ENCODE measurements at regions not wholly inside any gene's neighbourhood (a gene's known extent, or its start where the extent isn't known, plus 50 kb on each side); places are given as distances from the start of the nearest gene placed in this dataset.

DNA sequence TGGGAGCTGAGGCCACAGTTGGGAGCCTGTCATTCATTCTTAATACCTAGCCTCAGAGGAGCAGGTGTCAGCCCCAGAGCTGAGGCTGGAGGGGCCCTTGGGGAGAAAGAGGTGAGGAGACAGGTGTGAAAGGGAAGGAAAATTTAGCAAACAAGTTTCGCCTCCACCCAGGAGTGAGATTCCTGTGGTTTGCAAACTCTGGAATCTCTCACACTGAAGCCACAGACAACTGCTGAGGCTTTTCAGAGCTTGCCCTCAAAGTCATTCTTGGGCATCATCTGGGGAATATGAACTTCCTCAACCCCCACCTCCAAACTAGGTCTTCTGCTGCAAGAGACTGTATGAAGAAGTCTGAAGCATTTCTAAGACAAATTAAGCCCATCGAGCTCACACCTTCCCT, 589.5 kb upstream of the TBX3 start:
- Histone ChIP-seq H3K9me3 (ENCODE audit: low read depth) (no peaks in the 10 kb centered on the region), H3K4me2 (ENCODE audit: unreplicated experiment) (no peak overlapping the region), H3K9ac (no peak overlapping the region), H4K20me1 (ENCODE audit: insufficient read depth) (no peaks in the 10 kb centered on the region), H3K27ac (no peak overlapping the region), H2AFZ (no peak overlapping the region), H3K36me3 (ENCODE audit: low read depth) (no peaks in the 10 kb centered on the region), H3K9me2 (ENCODE audit: insufficient read depth) (no peaks in the 10 kb centered on the region), H3K79me2 (ENCODE audit: insufficient read depth) (no peaks in the 10 kb centered on the region), H3F3A (ENCODE audit: insufficient read depth) (no peaks in the 10 kb centered on the region), H3K4me1 (ENCODE audit: insufficient read depth) (no peaks in the 10 kb centered on the region), H3K4me3 (no peak overlapping the region), H3K27me3 (replicated peaks; ENCODE audit: insufficient read depth) (no peaks in the 10 kb centered on the region)
- DNase-seq = no peak
- in situ Hi-C loops (cut with MboI) = no loop called here
- TF ChIP-seq EZH2 (IDR thresholded peaks at IDR 0.05; ENCODE audit: insufficient read depth, poor library complexity, severe bottlenecking) = no peak
- TF ChIP-seq EZH2phosphoT487 (IDR thresholded peaks at IDR 0.05; ENCODE audit: insufficient read depth, low read depth) = no peak
- whole genome bisulfite sequencing, 2 experiments (ENCODE audit: low coverage in 1 of 2, low lambda C conversion rate in 2 of 2, missing lambda C conversion rate in 2 of 2) = 80 to 88% methylated on average over 2 of the region's 2 CpGs

DNA sequence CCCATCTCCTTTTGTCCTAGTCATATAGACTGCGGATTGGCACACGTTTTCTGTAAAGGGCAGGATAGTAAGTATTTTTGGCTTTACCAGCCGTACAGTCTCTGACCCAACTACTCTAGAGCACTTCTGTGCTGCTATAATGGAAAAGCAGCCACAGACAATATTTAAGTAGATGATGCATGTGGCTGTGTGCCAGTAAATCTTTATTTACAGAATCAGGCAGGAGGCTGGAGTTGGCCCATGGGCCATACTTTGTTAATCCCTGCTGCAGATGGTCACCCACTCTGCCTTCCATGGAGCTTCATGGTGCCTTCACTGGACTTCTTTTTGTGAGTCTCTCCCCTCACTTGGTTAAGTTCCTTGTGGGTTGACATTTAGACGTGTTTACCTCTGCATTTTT, 584.5 kb upstream of the TBX3 start:
- no peaks in the 10 kb centered on the region for H3K9me3 ChIP-seq (ENCODE audit: low read depth)
- peak; percentile 10 for DNase-seq
- 95 to 96% methylated on average over 4 of the region's 4 CpGs for WGBS, 2 experiments (ENCODE audit: low coverage in 1 of 2, low lambda C conversion rate in 2 of 2, missing lambda C conversion rate in 2 of 2)
- H3K79me2 ChIP-seq (ENCODE audit: insufficient read depth) = no peaks in the 10 kb centered on the region
- in situ Hi-C loops (cut with MboI) = no loop called here
- TF ChIP-seq EZH2 (IDR thresholded peaks at IDR 0.05; ENCODE audit: insufficient read depth, poor library complexity, severe bottlenecking) = no peak
- TF ChIP-seq EZH2phosphoT487 (IDR thresholded peaks at IDR 0.05; ENCODE audit: insufficient read depth, low read depth) = no peak
- H3K27me3 ChIP-seq (replicated peaks; ENCODE audit: insufficient read depth) = no peaks in the 10 kb centered on the region
- no peaks in the 10 kb centered on the region for H3K36me3 ChIP-seq (ENCODE audit: low read depth)
- no peaks in the 10 kb centered on the region for H3K9me2 ChIP-seq (ENCODE audit: insufficient read depth)
- no peak overlapping the region for H3K4me2 ChIP-seq (ENCODE audit: unreplicated experiment)
- no peaks in the 10 kb centered on the region for H4K20me1 ChIP-seq (ENCODE audit: insufficient read depth)
- no peak overlapping the region for H3K27ac ChIP-seq
- no peak overlapping the region for H3K9ac ChIP-seq
- no peak overlapping the region for H3K4me3 ChIP-seq
- no peak overlapping the region for H2AFZ ChIP-seq
- no peaks in the 10 kb centered on the region for H3F3A ChIP-seq (ENCODE audit: insufficient read depth)
- 0 out of 2 replicates have a peak, but pooled peaks cover 6% of the 10 kb centered on the region for H3K4me1 ChIP-seq (ENCODE audit: insufficient read depth)

DNA sequence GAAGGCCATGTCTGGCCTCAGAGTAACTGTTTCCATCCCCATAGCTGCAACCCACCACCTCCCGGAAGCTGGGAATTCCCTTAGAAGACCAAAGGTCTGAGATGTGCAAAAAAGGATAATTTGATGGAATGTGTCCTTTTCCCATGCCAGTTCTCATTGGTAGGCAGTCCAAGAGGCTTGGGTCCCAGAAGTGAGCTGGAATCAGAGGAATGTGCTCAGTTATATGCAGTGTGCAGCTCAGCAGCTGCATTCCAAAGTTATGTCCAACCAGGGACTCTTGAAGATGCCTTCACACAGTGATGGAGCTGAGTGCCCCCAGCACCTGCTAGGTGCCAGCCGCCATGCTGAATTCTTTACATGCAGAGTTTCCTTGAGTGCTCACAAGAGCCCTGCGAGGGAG, 583.9 kb upstream of the TBX3 start:
- no peak for TF ChIP-seq EZH2phosphoT487 (IDR thresholded peaks at IDR 0.05; ENCODE audit: insufficient read depth, low read depth)
- no peak for TF ChIP-seq EZH2 (IDR thresholded peaks at IDR 0.05; ENCODE audit: insufficient read depth, poor library complexity, severe bottlenecking)
- H3K9me3 ChIP-seq (ENCODE audit: low read depth) = no peaks in the 10 kb centered on the region
- H4K20me1 ChIP-seq (ENCODE audit: insufficient read depth) = no peaks in the 10 kb centered on the region
- no peak overlapping the region for H2AFZ ChIP-seq
- no peaks in the 10 kb centered on the region for H3K9me2 ChIP-seq (ENCODE audit: insufficient read depth)
- in situ Hi-C loops (cut with MboI) = no loop called here
- H3K36me3 ChIP-seq (ENCODE audit: low read depth) = no peaks in the 10 kb centered on the region
- no peaks in the 10 kb centered on the region for H3K27me3 ChIP-seq (replicated peaks; ENCODE audit: insufficient read depth)
- peak; percentile 33 for DNase-seq
- 60 to 61% methylated on average over 3 of the region's 3 CpGs for WGBS, 2 experiments (ENCODE audit: low coverage in 1 of 2, low lambda C conversion rate in 2 of 2, missing lambda C conversion rate in 2 of 2)
- no peaks in the 10 kb centered on the region for H3F3A ChIP-seq (ENCODE audit: insufficient read depth)
- no peak overlapping the region for H3K27ac ChIP-seq
- H3K4me2 ChIP-seq (ENCODE audit: unreplicated experiment) = no peak overlapping the region
- no peak overlapping the region for H3K4me3 ChIP-seq
- no peaks in the 10 kb centered on the region for H3K79me2 ChIP-seq (ENCODE audit: insufficient read depth)
- H3K4me1 ChIP-seq (ENCODE audit: insufficient read depth) = 0 out of 2 replicates have a peak, but pooled peaks cover 6% of the 10 kb centered on the region
- H3K9ac ChIP-seq = no peak overlapping the region

DNA sequence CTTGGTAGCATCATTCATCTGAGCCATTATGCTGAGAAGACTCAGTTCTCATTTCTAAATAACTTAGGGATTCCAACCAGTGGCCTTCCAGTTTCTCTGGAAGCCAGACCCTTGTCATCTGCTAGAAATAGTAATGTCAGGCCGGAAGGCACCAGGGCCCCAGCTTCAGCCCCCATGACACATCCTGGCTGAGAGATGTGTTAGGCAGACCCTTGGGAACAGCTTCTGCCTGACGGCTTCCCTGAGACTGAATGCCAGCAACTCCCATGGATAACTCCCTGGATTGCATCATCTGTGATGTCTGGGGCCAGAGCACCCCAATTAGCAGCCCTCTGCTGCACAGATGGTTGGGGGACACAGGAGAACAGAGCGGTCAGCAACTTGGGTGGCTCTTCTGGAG, 583.5 kb upstream of the TBX3 start:
- 0 out of 2 replicates have a peak, but pooled peaks cover 6% of the 10 kb centered on the region for H3K4me1 ChIP-seq (ENCODE audit: insufficient read depth)
- WGBS, 2 experiments (ENCODE audit: low coverage in 1 of 2, low lambda C conversion rate in 2 of 2, missing lambda C conversion rate in 2 of 2) = 45 to 51% methylated on average over 3 of the region's 3 CpGs
- H3K27ac ChIP-seq = no peak overlapping the region
- no peaks in the 10 kb centered on the region for H3K36me3 ChIP-seq (ENCODE audit: low read depth)
- H3K27me3 ChIP-seq (replicated peaks; ENCODE audit: insufficient read depth) = no peaks in the 10 kb centered on the region
- no peak overlapping the region for H3K9ac ChIP-seq
- H3K79me2 ChIP-seq (ENCODE audit: insufficient read depth) = no peaks in the 10 kb centered on the region
- H2AFZ ChIP-seq = no peak overlapping the region
- no peaks in the 10 kb centered on the region for H3F3A ChIP-seq (ENCODE audit: insufficient read depth)
- H4K20me1 ChIP-seq (ENCODE audit: insufficient read depth) = no peaks in the 10 kb centered on the region
- H3K4me2 ChIP-seq (ENCODE audit: unreplicated experiment) = no peak overlapping the region
- TF ChIP-seq EZH2 (IDR thresholded peaks at IDR 0.05; ENCODE audit: insufficient read depth, poor library complexity, severe bottlenecking) (no peak), EZH2phosphoT487 (IDR thresholded peaks at IDR 0.05; ENCODE audit: insufficient read depth, low read depth) (no peak)
- H3K9me2 ChIP-seq (ENCODE audit: insufficient read depth) = no peaks in the 10 kb centered on the region
- no peaks in the 10 kb centered on the region for H3K9me3 ChIP-seq (ENCODE audit: low read depth)
- no peak overlapping the region for H3K4me3 ChIP-seq
- peak; percentile 28 for DNase-seq
- in situ Hi-C loops (cut with MboI) = no loop called here

DNA sequence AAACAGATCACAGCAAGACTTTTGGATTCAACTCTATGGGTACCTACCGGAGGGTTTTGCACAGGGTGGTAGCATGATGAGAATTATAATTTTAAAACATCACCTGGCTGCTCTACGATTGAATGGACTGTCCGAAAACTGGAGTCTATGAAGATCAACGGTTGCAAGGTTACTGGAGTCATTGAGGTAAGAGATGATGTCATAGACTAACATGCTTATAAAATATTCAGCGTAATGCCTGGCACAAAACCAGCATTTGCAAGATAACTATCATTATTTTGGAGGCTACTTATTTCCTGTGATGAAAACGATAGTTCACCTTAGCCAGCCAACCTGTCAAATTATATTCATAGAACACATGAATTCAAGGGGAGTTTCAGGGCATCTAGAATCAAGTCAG, 580.6 kb upstream of the TBX3 start:
- no peak overlapping the region for H2AFZ ChIP-seq
- H3K27me3 ChIP-seq (replicated peaks; ENCODE audit: insufficient read depth) = no peaks in the 10 kb centered on the region
- H3K9me2 ChIP-seq (ENCODE audit: insufficient read depth) = no peaks in the 10 kb centered on the region
- in situ Hi-C loops (cut with MboI) = no loop called here
- H3K9ac ChIP-seq = no peak overlapping the region
- H3K79me2 ChIP-seq (ENCODE audit: insufficient read depth) = no peaks in the 10 kb centered on the region
- H4K20me1 ChIP-seq (ENCODE audit: insufficient read depth) = no peaks in the 10 kb centered on the region
- no peak overlapping the region for H3K27ac ChIP-seq
- 94 to 97% methylated on average over 6 of the region's 6 CpGs for WGBS, 2 experiments (ENCODE audit: low coverage in 1 of 2, low lambda C conversion rate in 2 of 2, missing lambda C conversion rate in 2 of 2)
- TF ChIP-seq EZH2 (IDR thresholded peaks at IDR 0.05; ENCODE audit: insufficient read depth, poor library complexity, severe bottlenecking) (no peak), EZH2phosphoT487 (IDR thresholded peaks at IDR 0.05; ENCODE audit: insufficient read depth, low read depth) (no peak)
- H3K4me2 ChIP-seq (ENCODE audit: unreplicated experiment) = no peak overlapping the region
- no peaks in the 10 kb centered on the region for H3K9me3 ChIP-seq (ENCODE audit: low read depth)
- H3F3A ChIP-seq (ENCODE audit: insufficient read depth) = peaks cover 7% of the 10 kb centered on the region; the same call in 1 of the 2 replicates
- no peak overlapping the region for H3K4me3 ChIP-seq
- DNase-seq = no peak
- H3K36me3 ChIP-seq (ENCODE audit: low read depth) = no peaks in the 10 kb centered on the region
- H3K4me1 ChIP-seq (ENCODE audit: insufficient read depth) = peaks cover 13% of the 10 kb centered on the region; the same call in 1 of the 2 replicates

Data from GM23248 (cell line).